ENCODE measurements at regions not wholly inside any gene's neighbourhood (a gene's known extent, or its start where the extent isn't known, plus 50 kb on each side); places are given as distances from the start of the nearest gene placed in this dataset.

DNA sequence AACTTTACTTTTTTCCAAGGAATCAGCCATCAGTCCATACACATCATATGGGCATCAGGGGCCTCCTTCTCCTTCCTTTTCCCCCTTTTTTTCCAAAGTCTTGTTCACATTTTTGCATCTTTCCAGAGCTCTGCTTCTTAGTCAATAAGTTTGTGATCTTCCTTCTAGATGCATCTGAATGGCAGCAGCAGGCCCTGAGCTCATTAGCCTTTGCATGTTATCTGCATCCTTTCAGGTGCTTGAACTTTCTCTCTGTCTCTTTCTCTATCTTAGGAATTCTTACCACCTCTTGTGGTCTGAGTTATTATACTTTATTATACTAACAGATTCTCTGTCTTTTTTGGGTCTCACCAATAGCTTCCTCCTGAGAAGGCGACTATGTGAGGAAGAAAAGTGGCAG lies 312.4 kb upstream of the FANCL start:
- no peak for DNase-seq

GRCh38 chr2:58545300-58546280 lies 304.5 kb upstream of the FANCL start:
- DNase-seq: no peak

DNA sequence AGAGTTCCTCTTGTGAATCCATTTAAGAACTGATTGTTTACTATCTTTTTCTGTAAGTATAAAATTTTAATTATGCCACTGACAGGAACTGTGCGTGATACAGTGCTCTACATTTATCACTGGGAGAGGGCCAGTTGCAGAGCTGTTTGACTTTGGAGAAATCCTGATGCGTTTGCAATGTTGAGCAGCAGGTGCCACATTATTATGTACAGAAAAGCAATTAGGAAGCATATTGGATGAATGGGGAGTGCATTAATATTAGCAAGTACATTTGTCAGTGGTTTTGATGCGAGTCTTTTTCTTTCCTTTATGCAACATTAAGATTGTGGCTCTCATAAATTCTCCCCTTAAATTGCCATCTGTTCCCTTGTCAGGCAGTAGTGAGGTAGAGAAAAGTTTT lies 302.3 kb upstream of the FANCL start:
- DNase-seq: no peak

- DNase-seq: no peak
Observed at GRCh38 chr2:58541511-58541910, 300.4 kb upstream of the FANCL start.

DNA sequence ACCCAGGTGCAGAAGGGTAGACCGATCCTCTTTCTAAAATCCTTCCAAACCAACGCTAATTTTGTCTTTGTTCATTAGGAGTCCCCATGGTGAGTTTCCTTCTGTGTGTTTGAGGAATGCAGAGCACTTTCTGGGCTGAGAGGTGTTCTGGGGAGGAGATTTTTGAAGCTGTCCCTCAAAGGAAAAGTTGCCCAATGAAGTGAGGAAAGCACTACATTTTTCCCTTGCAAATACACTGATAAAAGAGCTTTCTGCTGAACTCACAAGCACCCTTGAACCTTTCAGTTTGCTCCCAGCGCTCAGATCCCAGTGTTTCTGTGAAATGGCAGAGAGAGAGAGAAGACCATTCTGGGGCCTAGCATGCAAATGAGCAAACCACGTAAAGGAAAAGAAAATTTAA lies 299.6 kb upstream of the FANCL start:
- no peak for DNase-seq

GRCh38 chr2:58539973-58540372 lies 298.8 kb upstream of the FANCL start:
- DNase-seq: no peak

- no peak for DNase-seq
Observed at GRCh38 chr2:58535990-58536389, 294.9 kb upstream of the FANCL start.

DNA sequence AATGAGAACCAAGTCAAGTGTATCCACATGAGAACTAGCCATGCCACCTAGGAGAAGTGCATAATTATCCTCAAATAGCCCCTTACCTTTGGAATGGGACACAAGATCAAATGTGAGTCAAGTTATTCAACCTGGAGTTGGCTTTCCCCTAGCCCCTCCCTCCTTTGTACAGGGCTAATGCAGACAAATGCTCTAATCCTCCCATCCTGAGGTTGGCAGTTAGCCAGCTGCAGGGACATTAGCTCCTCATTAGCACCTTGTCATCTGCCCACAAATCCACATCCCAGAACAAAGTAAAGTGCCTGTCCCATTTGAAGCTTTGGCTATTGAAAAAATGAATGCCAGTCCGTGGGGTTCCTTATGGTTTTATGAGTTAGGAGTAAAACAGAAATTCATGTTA lies 294.1 kb upstream of the FANCL start:
- no peak for DNase-seq

DNA sequence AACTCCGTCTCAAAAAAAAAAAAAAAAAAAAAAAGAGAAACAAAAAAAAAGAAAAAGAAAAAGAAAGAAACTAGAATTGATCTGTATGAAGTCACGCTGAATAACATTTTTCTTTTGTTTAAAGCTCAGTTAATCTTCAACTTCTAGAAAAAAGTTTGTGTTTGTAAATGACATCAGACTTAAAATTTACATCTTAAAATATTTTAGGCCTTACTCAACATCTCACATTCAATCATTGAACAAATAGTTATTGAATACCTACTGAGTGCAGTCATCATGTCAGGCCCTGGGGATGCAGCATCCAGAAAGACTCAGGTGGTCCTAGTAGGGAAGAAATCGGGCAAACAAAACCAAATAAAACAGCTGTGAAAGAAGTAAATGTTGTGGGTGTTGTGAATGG lies 292.3 kb upstream of the FANCL start:
- DNase-seq: no peak

DNA sequence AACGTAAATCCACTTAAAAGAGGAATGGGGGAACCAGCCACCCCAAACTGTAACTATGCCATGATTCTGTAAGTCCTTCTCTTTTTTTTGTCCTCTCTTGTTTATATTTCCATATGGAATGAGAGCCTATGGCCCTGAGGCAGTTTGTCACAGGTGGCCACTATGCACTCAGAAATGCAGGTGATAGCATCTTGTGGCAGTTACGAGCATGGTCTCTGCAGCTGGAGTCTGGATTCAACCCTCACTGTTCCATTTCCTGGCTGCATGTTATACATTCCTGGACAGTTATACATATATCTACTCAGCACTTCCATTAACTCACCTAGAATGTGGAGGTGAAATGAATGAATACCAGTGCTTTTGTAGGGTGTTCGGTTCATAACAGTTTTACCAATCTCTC lies 291.5 kb upstream of the FANCL start:
- no peak for DNase-seq

GRCh38 chr2:58527647-58528046 lies 286.5 kb upstream of the FANCL start:
- DNase-seq: no peak

- DNase-seq: no peak
Observed at GRCh38 chr2:58521803-58522554, 280.9 kb upstream of the FANCL start.

- DNase-seq: no peak
Observed at GRCh38 chr2:58520903-58521302, 279.8 kb upstream of the FANCL start.

- no peak for DNase-seq
Observed at GRCh38 chr2:58517881-58518280, 276.8 kb upstream of the FANCL start.

DNA sequence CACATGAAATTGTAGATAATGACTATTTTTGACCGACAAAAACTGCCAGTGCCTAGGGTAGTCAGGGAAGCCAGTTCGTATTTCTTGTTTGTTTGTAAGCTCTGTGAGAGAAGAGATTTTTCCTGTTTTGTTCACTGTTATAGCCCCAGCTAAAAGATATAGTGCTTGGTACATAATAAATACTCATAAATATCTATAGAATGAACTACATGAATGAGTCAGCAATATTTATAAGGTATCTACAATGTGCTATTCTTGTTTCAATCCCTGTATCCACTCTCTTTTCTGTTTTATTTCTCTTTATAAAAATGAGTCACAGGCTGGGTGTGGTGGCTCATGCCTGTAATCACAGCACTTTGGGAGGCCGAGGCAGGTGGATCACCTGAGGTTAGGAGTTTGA lies 275.6 kb upstream of the FANCL start:
- no peak for DNase-seq

GRCh38 chr2:58515827-58516573 lies 274.9 kb upstream of the FANCL start:
- DNase-seq: no peak

- no peak for DNase-seq
Observed at GRCh38 chr2:58514252-58514651, 273.1 kb upstream of the FANCL start.

DNA sequence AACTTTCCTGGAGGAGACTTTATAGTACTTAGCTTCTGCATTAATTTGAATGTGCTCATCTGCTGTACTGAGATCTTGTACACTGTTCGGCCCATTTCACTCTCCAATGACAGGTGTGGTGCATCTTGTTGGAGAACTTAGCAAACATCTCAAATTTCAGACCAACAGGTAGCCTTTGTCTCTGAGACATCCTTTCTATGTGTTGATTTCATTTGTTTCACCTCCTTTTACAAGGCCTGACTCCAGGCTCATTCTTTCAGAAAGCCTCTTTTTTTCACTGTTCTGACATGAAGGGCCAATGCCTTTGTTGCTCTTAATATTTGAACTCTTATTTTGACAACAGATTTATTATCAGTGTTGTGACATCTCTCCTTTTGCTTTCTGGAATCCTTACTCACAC lies 271.8 kb upstream of the FANCL start:
- no peak for DNase-seq

- DNase-seq: no peak
Observed at GRCh38 chr2:58508006-58508405, 266.9 kb upstream of the FANCL start.

GRCh38 chr2:58503918-58504317 lies 262.8 kb upstream of the FANCL start:
- DNase-seq: no peak

GRCh38 chr2:58502931-58503330 lies 261.8 kb upstream of the FANCL start:
- no peak for DNase-seq

- no peak for DNase-seq
Observed at GRCh38 chr2:58501371-58502160, 260.4 kb upstream of the FANCL start.

DNA sequence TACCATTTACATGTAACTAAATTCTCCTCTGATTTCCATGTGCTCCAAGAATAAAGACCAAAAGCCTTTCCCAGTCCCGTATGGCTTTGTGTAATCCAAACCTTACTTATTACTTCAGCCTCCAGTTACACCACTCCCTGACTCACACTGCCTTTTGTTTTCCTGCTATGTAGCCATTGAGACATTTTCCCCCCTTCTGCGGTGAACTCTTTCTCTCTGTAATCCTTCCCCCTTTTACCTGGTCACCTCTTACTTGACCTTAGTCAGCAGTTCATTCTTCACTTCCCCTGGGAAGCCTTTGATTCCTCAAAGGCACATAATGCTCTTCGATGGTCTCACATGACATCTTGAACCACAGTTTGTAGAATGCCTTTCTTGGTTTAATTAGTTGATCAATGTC lies 256.0 kb upstream of the FANCL start:
- DNase-seq: no peak
